H1 (cell line): ENCODE measurements at regions not wholly inside any gene's neighbourhood (a gene's known extent, or its start where the extent isn't known, plus 50 kb on each side); places are given as distances from the start of the nearest gene placed in this dataset.

Source experiments
- CTCF ChIA-PET: fragments of 300-600 bp; sonication (Branson Sonifier 250); formaldehyde crosslinking; loops from one replicate; lab custom pipeline; 2021; ENCODE audit not compliant: partially characterized antibody; lab: Charles Lee
- POLR2A ChIA-PET: fragments of 300-600 bp; sonication (Branson Sonifier 250); formaldehyde crosslinking; loops from one replicate; lab custom pipeline; 2021; ENCODE audit warnings: inconsistent platforms; ENCODE audit not compliant: partially characterized antibody; lab: Charles Lee
- DNase-seq, 2 experiments: peaks; one replicate each; pipeline versions ENCODE4 v3.0.0 to v3.0.0-alpha.2; 2010 to 2022; ENCODE audit warnings: low spot score in 2 of 2, low read depth in 1 of 2, mixed read lengths in 1 of 2
- FAIRE-seq: peaks from 2 replicates; lab custom pipeline; 2011; peaks lifted over from hg19 to GRCh38; lab: Jason Lieb, UNC
- H2AFZ ChIP-seq: 2 replicates; pipeline ENCODE4 v1.8.1; 2012; ENCODE audit warnings: low read length, inconsistent platforms
- H2AK5ac ChIP-seq: 2 replicates; pipeline ENCODE4 v1.6.1; 2013; ENCODE audit warnings: low read depth, low read length
- H2BK120ac ChIP-seq: replicated peaks from 2 replicates; pipeline ENCODE3; 2013; ENCODE audit warnings: low read depth, low read length, inconsistent platforms
- H2BK12ac ChIP-seq: 2 replicates; pipeline ENCODE4 v1.6.1; 2013; ENCODE audit warnings: low read depth, low read length
- H2BK15ac ChIP-seq: 2 replicates; pipeline ENCODE4 v1.6.1; 2013; ENCODE audit warnings: low read length
- H2BK20ac ChIP-seq: 2 replicates; pipeline ENCODE4 v1.6.1; 2013; ENCODE audit warnings: low read length
- H2BK5ac ChIP-seq: 2 replicates; pipeline ENCODE4 v1.6.1; 2013; ENCODE audit warnings: low read depth, low read length
- H3K14ac ChIP-seq: 2 replicates; pipeline ENCODE4 v1.6.1; 2013; ENCODE audit warnings: inconsistent platforms; ENCODE audit not compliant: insufficient read length
- H3K18ac ChIP-seq: 2 replicates; pipeline ENCODE4 v1.6.1; 2013; ENCODE audit warnings: low read length; ENCODE audit errors: extremely low read depth
- H3K23ac ChIP-seq: 2 replicates; pipeline ENCODE4 v1.6.1; 2013; ENCODE audit warnings: inconsistent platforms; ENCODE audit not compliant: insufficient read length
- H3K23me2 ChIP-seq: 2 replicates; pipeline ENCODE4 v1.6.1; 2013; ENCODE audit warnings: low read depth, low read length
- H3K27ac ChIP-seq: 2 replicates; pipeline ENCODE4 v1.6.1; 2011; ENCODE audit warnings: low read depth, low read length, inconsistent platforms
- H3K27me3 ChIP-seq, 4 experiments: replicated peaks in 1 of 4; 1 replicate in 1 of 4; 2 replicates in 3 of 4; pipeline versions ENCODE4 v1.6.1 to v1.8.1; 2011 to 2013; ENCODE audit warnings: low read length in 3 of 4, mild to moderate bottlenecking in 3 of 4, inconsistent platforms in 2 of 4, mixed read lengths in 2 of 4, moderate library complexity in 1 of 4; ENCODE audit not compliant: control insufficient read depth in 3 of 4, insufficient read depth in 3 of 4; ENCODE audit errors: extremely low read depth in 1 of 4
- H3K36me3 ChIP-seq, 4 experiments: 2 replicates each; pipeline versions ENCODE4 v1.6.1 to v1.8.1; 2011 to 2013; ENCODE audit warnings: mild to moderate bottlenecking in 4 of 4, low read length in 3 of 4, moderate library complexity in 2 of 4, control low read depth in 1 of 4, inconsistent platforms in 1 of 4; ENCODE audit not compliant: insufficient read depth in 4 of 4, control insufficient read depth in 2 of 4
- H3K4ac ChIP-seq: replicated peaks from 2 replicates; pipeline ENCODE3; 2013; ENCODE audit warnings: low read length, low read depth, mixed read lengths, inconsistent platforms; ENCODE audit not compliant: insufficient read length
- H3K4me1 ChIP-seq, 4 experiments: replicated peaks in 1 of 4; 1 replicate in 1 of 4; 2 replicates in 3 of 4; pipeline versions ENCODE4 v1.6.1 to v1.8.1; 2011 to 2013; ENCODE audit warnings: low read length in 3 of 4, inconsistent platforms in 2 of 4, mixed read lengths in 1 of 4; ENCODE audit not compliant: insufficient read depth in 4 of 4, control insufficient read depth in 3 of 4
- H3K4me2 ChIP-seq, 2 experiments: 2 replicates each; pipeline versions ENCODE4 v1.6.1 to v1.8.1; 2011 to 2013; ENCODE audit warnings: low read depth in 2 of 2, low read length in 2 of 2, control low read depth in 1 of 2, inconsistent platforms in 1 of 2, mild to moderate bottlenecking in 1 of 2; ENCODE audit not compliant: insufficient read depth in 1 of 2
- H3K4me3 ChIP-seq, 4 experiments: fragments of 200-600, 300-600 bp in 1 of 4; sonication (generic), shearing (Covaris generic), sonication (Bioruptor Twin) in 1 of 4; 2 replicates each; pipeline versions ENCODE4 v1.5.1 to v1.8.1; 2011 to 2016; ENCODE audit warnings: low read length in 4 of 4, low read depth in 3 of 4, control low read depth in 2 of 4, inconsistent platforms in 2 of 4, mild to moderate bottlenecking in 2 of 4, mixed read lengths in 1 of 4, moderate library complexity in 1 of 4; ENCODE audit not compliant: insufficient read depth in 2 of 4; ENCODE audit errors: extremely low read depth in 1 of 4
- H3K56ac ChIP-seq: replicated peaks from 2 replicates; pipeline ENCODE3; 2013; ENCODE audit warnings: low read depth, mild to moderate bottlenecking, mixed read lengths, low read length, inconsistent platforms; ENCODE audit not compliant: insufficient read length
- H3K79me1 ChIP-seq: 2 replicates; pipeline ENCODE4 v1.6.1; 2013; ENCODE audit warnings: low read depth, low read length, control low read depth
- H3K79me2 ChIP-seq, 2 experiments: 2 replicates each; pipeline versions ENCODE4 v1.6.1 to v1.8.1; 2012 to 2013; ENCODE audit warnings: low read length in 2 of 2, mild to moderate bottlenecking in 2 of 2, inconsistent platforms in 1 of 2; ENCODE audit not compliant: insufficient read depth in 2 of 2, control insufficient read depth in 1 of 2
- H3K9ac ChIP-seq, 4 experiments: replicated peaks in 1 of 4; 1 replicate in 1 of 4; 2 replicates in 3 of 4; pipeline versions ENCODE4 v1.6.1 to v1.8.1; 2011 to 2013; ENCODE audit warnings: low read depth in 3 of 4, low read length in 3 of 4, control low read depth in 2 of 4, mild to moderate bottlenecking in 2 of 4, moderate library complexity in 2 of 4, inconsistent platforms in 1 of 4; ENCODE audit errors: extremely low read depth in 1 of 4
- H3K9me3 ChIP-seq, 2 experiments: 2 replicates each; pipeline versions ENCODE4 v1.6.1 to v1.8.1; 2012 to 2013; ENCODE audit warnings: mild to moderate bottlenecking in 2 of 2, moderate library complexity in 2 of 2, control low read depth in 1 of 2, inconsistent platforms in 1 of 2, low read depth in 1 of 2, low read length in 1 of 2, mixed read lengths in 1 of 2; ENCODE audit not compliant: insufficient read depth in 2 of 2
- H4K20me1 ChIP-seq, 2 experiments: replicated peaks in 1 of 2; 2 replicates each; pipeline versions ENCODE3 to v1.8.1; 2011 to 2013; ENCODE audit warnings: inconsistent platforms in 2 of 2, low read length in 2 of 2, mild to moderate bottlenecking in 1 of 2; ENCODE audit not compliant: insufficient read depth in 2 of 2, control insufficient read depth in 1 of 2
- H4K5ac ChIP-seq: 2 replicates; pipeline ENCODE4 v1.6.1; 2013; ENCODE audit warnings: low read length, low read depth, mixed read lengths, inconsistent platforms; ENCODE audit not compliant: insufficient read length
- H4K8ac ChIP-seq: 2 replicates; pipeline ENCODE4 v1.8.0; 2013; ENCODE audit warnings: mild to moderate bottlenecking, moderate library complexity, low read length, inconsistent platforms; ENCODE audit not compliant: insufficient read depth; ENCODE audit errors: extremely low read depth
- H4K91ac ChIP-seq: replicated peaks from 2 replicates; pipeline ENCODE3; 2013; ENCODE audit warnings: low read length, mixed read lengths, inconsistent platforms; ENCODE audit not compliant: insufficient read length
- CHD1 ChIP-seq: IDR thresholded peaks from 2 replicates; pipeline ENCODE4 v1.6.1; 2012; ENCODE audit warnings: low read depth, low read length, improper control_type of control experiment
- JUN ChIP-seq: IDR thresholded peaks from 2 replicates; pipeline ENCODE4 v1.6.1; 2011; ENCODE audit warnings: low read depth, mild to moderate bottlenecking, improper control_type of control experiment, low read length
- JUND ChIP-seq: IDR thresholded peaks from 2 replicates; pipeline ENCODE4 v1.6.1; 2011; ENCODE audit warnings: mild to moderate bottlenecking, improper control_type of control experiment, low read length
- SP2 ChIP-seq: IDR thresholded peaks from 2 replicates; pipeline ENCODE4 v1.6.1; 2012; ENCODE audit warnings: mild to moderate bottlenecking, low read length, inconsistent platforms
- TAF1 ChIP-seq: IDR thresholded peaks from 2 replicates; pipeline ENCODE4 v1.6.1; 2011; ENCODE audit warnings: mild to moderate bottlenecking, low read depth, low read length
- WGBS, 2 experiments: shearing (Covaris generic) in 1 of 2; methylation state at CpG; one replicate each; pipeline versions ENCODE4 v1.1.6 to v1.1.7; 2013 to 2015; ENCODE audit warnings: low lambda C conversion rate in 2 of 2, mixed read lengths in 2 of 2, inconsistent platforms in 1 of 2, low coverage in 1 of 2, missing lambda C conversion rate in 1 of 2; ENCODE audit not compliant: insufficient replicate concordance in 2 of 2, insufficient coverage in 1 of 2, insufficient read length in 1 of 2; ENCODE audit errors: extremely low coverage in 1 of 2, missing lambda C conversion rate in 1 of 2; 5-methylcytosine and 5-hydroxymethylcytosine counted together
- TF ChIP-seq, protein P1 (sequence below): IDR thresholded peaks from 2 replicates; pipeline ENCODE4 v1.6.1; 2012; ENCODE audit warnings: inconsistent platforms

DNA sequence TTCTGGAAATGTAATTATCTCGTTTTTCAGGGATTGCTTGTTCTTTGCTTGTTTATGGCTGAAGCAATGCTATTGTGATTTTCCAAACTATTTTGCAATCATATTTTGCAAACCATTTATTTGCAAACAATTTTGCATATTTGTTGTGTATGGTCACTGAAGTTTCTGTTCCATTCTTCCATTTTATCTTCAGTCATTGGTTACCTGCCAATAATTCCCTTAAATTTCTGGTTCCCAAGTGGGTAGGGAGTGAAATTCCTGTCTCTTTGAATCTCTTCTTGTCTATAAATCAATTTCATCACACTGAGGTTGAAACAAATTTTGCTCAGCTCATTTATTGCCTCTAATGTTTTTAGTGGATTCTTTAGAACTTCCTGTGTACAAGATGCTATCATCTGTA, 401.7 kb upstream of the VWC2 start:
- FAIRE-seq, result no peak
- H3K23ac ChIP-seq, result no peak overlapping the region
- no peak overlapping the region for H2BK20ac ChIP-seq
- H3K9me3 ChIP-seq, result peaks cover 2 to 6% of the 10 kb centered on the region in 2 experiments; a peak in 1 of 4 replicates
- no peak overlapping the region for H3K27ac ChIP-seq
- no peak overlapping the region for H3K4ac ChIP-seq
- H4K5ac ChIP-seq, result no peak overlapping the region
- H3K23me2 ChIP-seq, result no peaks in the 10 kb centered on the region
- no peak overlapping the region for H4K91ac ChIP-seq
- H3K18ac ChIP-seq, result no peak overlapping the region
- H3K56ac ChIP-seq, result no peak overlapping the region
- no peak overlapping the region for H2BK5ac ChIP-seq
- no peaks in the 10 kb centered on the region for H3K79me1 ChIP-seq
- ChIA-PET CTCF (interaction anchor here (1.2 kb wide), 1 partner anchor 9 kb away, joined by 3 read pairs; no protein-coding TSS in a partner anchor), POLR2A (no interaction called here)
- no peak for DNase-seq
- no peak for TF ChIP-seq JUN
- TF ChIP-seq, protein P1, sequence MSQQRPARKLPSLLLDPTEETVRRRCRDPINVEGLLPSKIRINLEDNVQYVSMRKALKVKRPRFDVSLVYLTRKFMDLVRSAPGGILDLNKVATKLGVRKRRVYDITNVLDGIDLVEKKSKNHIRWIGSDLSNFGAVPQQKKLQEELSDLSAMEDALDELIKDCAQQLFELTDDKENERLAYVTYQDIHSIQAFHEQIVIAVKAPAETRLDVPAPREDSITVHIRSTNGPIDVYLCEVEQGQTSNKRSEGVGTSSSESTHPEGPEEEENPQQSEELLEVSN, result no peak
- no peak for TF ChIP-seq CHD1
- no peak for TF ChIP-seq TAF1
- no peak for TF ChIP-seq JUND
- TF ChIP-seq SP2, result no peak
- H3K14ac ChIP-seq, result no peak overlapping the region
- no peak overlapping the region for H2BK15ac ChIP-seq
- no peak overlapping the region for H3K4me2 ChIP-seq
- H2AK5ac ChIP-seq, result no peak overlapping the region
- H3K36me3 ChIP-seq, result no peaks in the 10 kb centered on the region
- H2BK120ac ChIP-seq, result no peak overlapping the region
- H3K4me1 ChIP-seq, result no peaks in the 10 kb centered on the region
- H4K20me1 ChIP-seq, result no peaks in the 10 kb centered on the region
- no peak overlapping the region for H2AFZ ChIP-seq
- H3K79me2 ChIP-seq, result no peaks in the 10 kb centered on the region
- no peak overlapping the region for H3K9ac ChIP-seq
- no peak overlapping the region for H2BK12ac ChIP-seq
- H4K8ac ChIP-seq, result no peak overlapping the region
- H3K27me3 ChIP-seq, result no peaks in the 10 kb centered on the region
- no peak overlapping the region for H3K4me3 ChIP-seq
- WGBS, 2 experiments, result 86% methylated on average over 1 of the region's 1 CpG; no CpG with 5 or more reads in 1 of the 2 experiments
